ENCODE measurements at regions not wholly inside any gene's neighbourhood (a gene's known extent, or its start where the extent isn't known, plus 50 kb on each side); places are given as distances from the start of the nearest gene placed in this dataset.
"Not testable (repeated sequence)": the region's sequence is repeated elsewhere in the genome, so short reads cannot be mapped to it uniquely, and the experiment has no call there.

- Mint-ChIP-seq H3K27me3 (ENCODE audit: low read depth) (no peaks in the 10 kb centered on the region), H3K36me3 (ENCODE audit: low read depth) (no peaks in the 10 kb centered on the region), H3K4me1 (ENCODE audit: low read depth) (no peaks in the 10 kb centered on the region), H3K27ac (no peak overlapping the region), H3K9me3 (no peaks in the 10 kb centered on the region), H3K4me3 (no peak overlapping the region)
- no peak for DNase-seq (ENCODE audit: low spot score)
Observed at GRCh38 chr7:121766676-121767075, 106.3 kb upstream of the PTPRZ1 start.

DNA sequence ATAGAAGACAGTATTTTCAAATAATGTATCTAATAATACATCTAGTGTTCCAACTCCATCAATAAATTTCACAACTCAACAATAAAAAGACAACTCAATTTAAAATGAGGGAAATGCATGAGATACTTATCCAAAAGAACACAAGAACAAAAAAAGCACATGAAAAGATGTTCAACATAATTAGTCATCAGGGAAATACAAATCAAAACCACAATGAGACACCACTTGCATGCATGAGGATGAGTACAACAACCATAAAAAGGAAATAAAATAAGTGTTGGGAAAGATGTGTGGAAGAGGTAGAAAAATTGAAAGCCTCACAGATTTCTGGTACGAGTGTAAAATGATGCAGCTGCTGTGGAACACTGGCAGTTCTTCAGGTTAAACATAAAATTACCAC is 111.6 kb upstream of the PTPRZ1 start:
- no peak overlapping the region for H3K27ac Mint-ChIP-seq
- H3K36me3 Mint-ChIP-seq (ENCODE audit: low read depth), result no peaks in the 10 kb centered on the region
- no peaks in the 10 kb centered on the region for H3K9me3 Mint-ChIP-seq
- DNase-seq (ENCODE audit: low spot score), result no peak
- no peaks in the 10 kb centered on the region for H3K4me1 Mint-ChIP-seq (ENCODE audit: low read depth)
- no peak overlapping the region for H3K4me3 Mint-ChIP-seq
- H3K27me3 Mint-ChIP-seq (ENCODE audit: low read depth), result no peaks in the 10 kb centered on the region

- H3K36me3 Mint-ChIP-seq (ENCODE audit: low read depth), result no peaks in the 10 kb centered on the region
- no peaks in the 10 kb centered on the region for H3K4me1 Mint-ChIP-seq (ENCODE audit: low read depth)
- H3K27me3 Mint-ChIP-seq (ENCODE audit: low read depth), result no peaks in the 10 kb centered on the region
- no peaks in the 10 kb centered on the region for H3K9me3 Mint-ChIP-seq
- no peak overlapping the region for H3K27ac Mint-ChIP-seq
- DNase-seq (ENCODE audit: low spot score), result no peak
- no peak overlapping the region for H3K4me3 Mint-ChIP-seq
Observed at GRCh38 chr7:121755818-121756552, 117.0 kb upstream of the PTPRZ1 start.

DNA sequence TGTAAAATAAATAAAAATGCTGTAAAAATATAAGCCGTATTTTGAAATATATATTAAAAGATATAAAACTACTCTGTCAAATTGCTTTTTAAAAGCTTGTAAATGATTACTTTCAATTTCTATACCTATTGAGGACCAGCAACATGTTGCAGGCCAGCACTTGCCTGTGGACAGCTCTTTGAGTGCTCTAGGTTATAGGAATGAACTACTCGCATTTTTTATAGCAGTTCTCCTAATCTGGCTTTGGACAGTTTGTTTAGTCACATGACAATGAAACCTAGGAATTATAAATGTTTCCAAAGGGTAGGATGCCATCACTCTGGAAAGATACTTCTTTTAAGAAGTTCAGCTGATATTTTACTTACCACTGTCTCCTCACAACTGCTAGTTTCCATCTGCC is 117.7 kb upstream of the PTPRZ1 start:
- Mint-ChIP-seq H3K27ac (no peak overlapping the region), H3K4me1 (ENCODE audit: low read depth) (no peaks in the 10 kb centered on the region), H3K9me3 (no peaks in the 10 kb centered on the region), H3K36me3 (ENCODE audit: low read depth) (no peaks in the 10 kb centered on the region), H3K4me3 (no peak overlapping the region), H3K27me3 (ENCODE audit: low read depth) (no peaks in the 10 kb centered on the region)
- DNase-seq (ENCODE audit: low spot score), result no peak

GRCh38 chr7:121753944-121754343 is 119.0 kb upstream of the PTPRZ1 start:
- Mint-ChIP-seq H3K27ac (no peak overlapping the region), H3K27me3 (ENCODE audit: low read depth) (no peaks in the 10 kb centered on the region), H3K9me3 (no peaks in the 10 kb centered on the region), H3K4me3 (no peak overlapping the region), H3K36me3 (ENCODE audit: low read depth) (no peaks in the 10 kb centered on the region), H3K4me1 (ENCODE audit: low read depth) (no peaks in the 10 kb centered on the region)
- DNase-seq (ENCODE audit: low spot score), result no peak

GRCh38 chr7:121752706-121753105 is 120.3 kb upstream of the PTPRZ1 start:
- no peak overlapping the region for H3K27ac Mint-ChIP-seq

GRCh38 chr7:121748546-121748945 is 124.4 kb upstream of the PTPRZ1 start:
- Mint-ChIP-seq H3K4me1 (ENCODE audit: low read depth) (no peaks in the 10 kb centered on the region), H3K27ac (no peak overlapping the region), H3K9me3 (no peaks in the 10 kb centered on the region), H3K27me3 (ENCODE audit: low read depth) (no peaks in the 10 kb centered on the region), H3K4me3 (no peak overlapping the region), H3K36me3 (ENCODE audit: low read depth) (no peaks in the 10 kb centered on the region)
- DNase-seq (ENCODE audit: low spot score), result no peak

More at GRCh38 chr7:121752706-121753105, 120.3 kb upstream of the PTPRZ1 start:
- H3K4me1 Mint-ChIP-seq (ENCODE audit: low read depth), result no peaks in the 10 kb centered on the region
- H3K9me3 Mint-ChIP-seq, result no peaks in the 10 kb centered on the region
- H3K36me3 Mint-ChIP-seq (ENCODE audit: low read depth), result no peaks in the 10 kb centered on the region
- no peak for DNase-seq (ENCODE audit: low spot score)
- H3K27me3 Mint-ChIP-seq (ENCODE audit: low read depth), result no peaks in the 10 kb centered on the region
- no peak overlapping the region for H3K4me3 Mint-ChIP-seq

DNA sequence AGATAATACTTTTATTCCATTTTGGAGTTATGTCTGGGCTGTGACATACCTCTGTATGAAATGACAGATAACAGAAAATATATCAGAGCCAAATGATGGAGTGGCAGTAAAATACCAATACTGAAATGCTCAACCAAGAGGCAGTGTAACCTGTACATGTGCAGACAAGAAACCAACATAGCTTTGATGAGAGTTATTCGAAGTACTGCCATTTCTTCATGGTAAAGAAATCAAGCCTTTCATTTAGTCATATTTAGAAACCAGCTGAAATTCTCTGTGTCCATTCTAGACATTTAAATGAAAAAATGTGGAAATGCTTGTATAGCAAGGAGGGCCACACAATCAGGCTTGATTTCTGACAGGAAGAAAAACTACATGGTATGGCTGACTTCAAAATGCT is 127.1 kb upstream of the PTPRZ1 start:
- Mint-ChIP-seq H3K36me3 (ENCODE audit: low read depth) (no peaks in the 10 kb centered on the region), H3K4me1 (ENCODE audit: low read depth) (no peaks in the 10 kb centered on the region), H3K27ac (no peak overlapping the region), H3K27me3 (ENCODE audit: low read depth) (no peaks in the 10 kb centered on the region), H3K4me3 (no peak overlapping the region), H3K9me3 (no peaks in the 10 kb centered on the region)
- DNase-seq (ENCODE audit: low spot score), result no peak

DNA sequence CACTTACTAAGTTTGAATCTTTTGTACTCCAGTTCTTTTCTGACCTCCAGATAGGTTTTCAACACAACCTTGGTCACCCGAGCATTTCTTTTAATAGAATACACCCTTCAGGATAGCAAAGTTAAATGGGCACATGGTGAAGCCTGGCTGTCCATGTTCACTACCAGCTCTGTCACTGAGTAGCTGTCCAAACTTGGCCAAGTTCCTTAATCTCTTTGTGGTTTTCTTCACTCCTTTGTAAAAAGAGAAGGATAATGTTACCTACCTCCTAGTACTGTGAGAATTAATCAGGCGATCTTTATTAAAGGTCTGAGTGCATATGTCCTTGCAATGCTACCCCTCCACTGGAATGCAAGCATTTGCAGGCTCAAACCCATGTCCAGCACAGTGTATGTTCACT is 128.1 kb upstream of the PTPRZ1 start:
- no peaks in the 10 kb centered on the region for H3K4me1 Mint-ChIP-seq (ENCODE audit: low read depth)
- H3K27me3 Mint-ChIP-seq (ENCODE audit: low read depth), result no peaks in the 10 kb centered on the region
- H3K27ac Mint-ChIP-seq, result no peak overlapping the region
- H3K4me3 Mint-ChIP-seq, result no peak overlapping the region
- no peaks in the 10 kb centered on the region for H3K9me3 Mint-ChIP-seq
- no peak for DNase-seq (ENCODE audit: low spot score)
- H3K36me3 Mint-ChIP-seq (ENCODE audit: low read depth), result no peaks in the 10 kb centered on the region

DNA sequence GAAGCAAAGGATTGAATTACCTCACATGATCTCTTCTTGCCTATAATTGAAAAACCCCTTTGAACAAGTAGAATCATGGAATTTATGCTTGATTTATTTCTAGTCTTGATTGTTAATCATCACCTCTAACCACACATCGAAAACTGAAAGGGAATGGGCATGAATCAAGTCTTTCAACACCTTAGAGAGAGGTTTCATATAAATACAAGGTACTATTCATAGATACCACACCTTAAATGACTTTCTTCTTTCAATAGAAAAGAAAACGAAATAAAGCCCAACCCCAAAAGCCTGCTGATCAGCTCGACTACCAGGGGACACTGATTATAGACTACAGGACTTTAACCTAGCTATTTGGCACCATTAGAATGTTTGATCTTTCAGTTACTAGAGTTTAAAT is 128.6 kb upstream of the PTPRZ1 start:
- Mint-ChIP-seq H3K27me3 (ENCODE audit: low read depth) (no peaks in the 10 kb centered on the region), H3K9me3 (no peaks in the 10 kb centered on the region), H3K27ac (no peak overlapping the region), H3K4me3 (no peak overlapping the region), H3K4me1 (ENCODE audit: low read depth) (no peaks in the 10 kb centered on the region), H3K36me3 (ENCODE audit: low read depth) (no peaks in the 10 kb centered on the region)
- no peak for DNase-seq (ENCODE audit: low spot score)

DNA sequence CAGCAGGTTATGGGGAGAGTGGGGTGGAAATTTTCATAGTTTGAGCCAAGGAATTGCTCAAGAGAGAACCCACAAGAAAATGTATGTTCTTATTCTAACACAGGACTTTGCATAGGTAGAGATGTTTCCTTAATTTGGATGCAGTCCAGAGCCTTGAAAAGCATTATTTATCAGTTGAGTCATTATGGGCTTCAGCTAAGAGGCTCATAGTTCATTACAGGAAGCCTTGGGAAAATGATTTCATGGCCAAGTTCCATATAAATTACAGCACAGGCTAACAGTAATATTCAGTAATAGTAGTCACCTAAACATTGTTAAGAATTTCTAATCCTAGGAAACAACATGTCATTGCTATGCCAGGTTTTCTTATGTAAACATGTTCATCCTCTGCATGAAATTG is 131.1 kb upstream of the PTPRZ1 start:
- Mint-ChIP-seq H3K27me3 (ENCODE audit: low read depth) (no peaks in the 10 kb centered on the region), H3K27ac (no peak overlapping the region), H3K4me1 (ENCODE audit: low read depth) (no peaks in the 10 kb centered on the region), H3K36me3 (ENCODE audit: low read depth) (no peaks in the 10 kb centered on the region), H3K9me3 (no peaks in the 10 kb centered on the region), H3K4me3 (no peak overlapping the region)
- DNase-seq (ENCODE audit: low spot score), result no peak

DNA sequence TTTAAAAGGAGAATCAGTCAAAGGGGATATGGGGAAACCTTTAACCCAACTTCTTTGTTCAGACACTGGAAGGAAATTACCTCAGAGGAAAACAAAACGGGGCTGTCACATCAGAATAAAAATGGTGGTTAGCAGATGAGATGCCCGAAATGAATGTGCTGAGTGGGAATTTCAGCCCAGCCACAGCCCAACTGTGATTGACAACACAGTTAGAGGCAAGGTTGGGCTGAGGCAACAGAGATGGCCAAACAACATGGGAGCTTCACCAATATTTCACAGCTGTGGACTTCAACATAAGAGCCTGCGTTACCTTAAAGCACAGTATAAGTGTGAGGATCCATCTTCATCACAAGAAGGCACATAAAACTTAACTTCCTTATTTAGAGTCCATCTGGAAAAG is 133.5 kb upstream of the PTPRZ1 start:
- Mint-ChIP-seq H3K4me3 (no peak overlapping the region), H3K4me1 (ENCODE audit: low read depth) (no peaks in the 10 kb centered on the region), H3K9me3 (no peaks in the 10 kb centered on the region), H3K36me3 (ENCODE audit: low read depth) (no peaks in the 10 kb centered on the region), H3K27me3 (ENCODE audit: low read depth) (no peaks in the 10 kb centered on the region), H3K27ac (no peak overlapping the region)
- no peak for DNase-seq (ENCODE audit: low spot score)

DNA sequence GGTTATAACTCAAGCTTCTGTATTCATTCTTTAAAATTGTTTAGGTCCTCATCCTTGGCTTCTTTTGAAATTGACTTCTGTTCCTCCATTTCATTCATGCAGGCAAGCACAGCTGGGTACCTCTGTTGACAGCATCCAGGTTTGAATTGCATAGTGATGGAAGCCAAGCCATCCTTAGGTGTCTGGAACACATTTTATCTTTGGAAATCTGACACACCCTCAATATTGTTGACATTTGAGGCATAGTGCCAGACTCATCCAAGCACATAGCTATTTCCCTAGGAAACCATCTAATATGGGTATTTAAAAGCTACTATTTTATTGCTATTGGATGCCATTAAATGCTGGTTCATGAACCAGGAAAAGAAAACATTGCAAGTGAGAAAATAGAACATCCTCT is 142.1 kb upstream of the PTPRZ1 start:
- Mint-ChIP-seq H3K9me3 (peaks cover 15% of the 10 kb centered on the region), H3K27ac (no peak overlapping the region), H3K27me3 (ENCODE audit: low read depth) (no peaks in the 10 kb centered on the region), H3K4me3 (no peak overlapping the region), H3K36me3 (ENCODE audit: low read depth) (no peaks in the 10 kb centered on the region), H3K4me1 (ENCODE audit: low read depth) (no peaks in the 10 kb centered on the region)
- DNase-seq (ENCODE audit: low spot score), result no peak

- Mint-ChIP-seq H3K27me3 (ENCODE audit: low read depth) (no peaks in the 10 kb centered on the region), H3K4me3 (no peak overlapping the region), H3K36me3 (ENCODE audit: low read depth) (no peaks in the 10 kb centered on the region), H3K4me1 (ENCODE audit: low read depth) (no peaks in the 10 kb centered on the region), H3K27ac (no peak overlapping the region), H3K9me3 (peaks cover 8% of the 10 kb centered on the region)
- DNase-seq (ENCODE audit: low spot score), result no peak
Observed at GRCh38 chr7:121714559-121715303, 158.2 kb upstream of the PTPRZ1 start.

GRCh38 chr7:121712961-121713360 is 160.0 kb upstream of the PTPRZ1 start:
- not testable (repeated sequence) for H3K27me3 Mint-ChIP-seq (ENCODE audit: low read depth); DNase-seq (ENCODE audit: low spot score); H3K4me1 Mint-ChIP-seq (ENCODE audit: low read depth); H3K36me3 Mint-ChIP-seq (ENCODE audit: low read depth); H3K4me3 Mint-ChIP-seq; H3K27ac Mint-ChIP-seq; H3K9me3 Mint-ChIP-seq

Data from T-helper 2 cell treated with Interferon-gamma antibody and Interleukin-4, amounts not matched to agents 5 μg/mL and 100 μg/mL, for 36 hours (primary cell).